ENCODE measurements at regions not wholly inside any gene's neighbourhood (a gene's known extent, or its start where the extent isn't known, plus 50 kb on each side); places are given as distances from the start of the nearest gene placed in this dataset.

- H3K36me3 ChIP-seq: no peaks in the 10 kb centered on the region
- H3K4me3 ChIP-seq: no peak overlapping the region
- TF ChIP-seq, protein P1, sequence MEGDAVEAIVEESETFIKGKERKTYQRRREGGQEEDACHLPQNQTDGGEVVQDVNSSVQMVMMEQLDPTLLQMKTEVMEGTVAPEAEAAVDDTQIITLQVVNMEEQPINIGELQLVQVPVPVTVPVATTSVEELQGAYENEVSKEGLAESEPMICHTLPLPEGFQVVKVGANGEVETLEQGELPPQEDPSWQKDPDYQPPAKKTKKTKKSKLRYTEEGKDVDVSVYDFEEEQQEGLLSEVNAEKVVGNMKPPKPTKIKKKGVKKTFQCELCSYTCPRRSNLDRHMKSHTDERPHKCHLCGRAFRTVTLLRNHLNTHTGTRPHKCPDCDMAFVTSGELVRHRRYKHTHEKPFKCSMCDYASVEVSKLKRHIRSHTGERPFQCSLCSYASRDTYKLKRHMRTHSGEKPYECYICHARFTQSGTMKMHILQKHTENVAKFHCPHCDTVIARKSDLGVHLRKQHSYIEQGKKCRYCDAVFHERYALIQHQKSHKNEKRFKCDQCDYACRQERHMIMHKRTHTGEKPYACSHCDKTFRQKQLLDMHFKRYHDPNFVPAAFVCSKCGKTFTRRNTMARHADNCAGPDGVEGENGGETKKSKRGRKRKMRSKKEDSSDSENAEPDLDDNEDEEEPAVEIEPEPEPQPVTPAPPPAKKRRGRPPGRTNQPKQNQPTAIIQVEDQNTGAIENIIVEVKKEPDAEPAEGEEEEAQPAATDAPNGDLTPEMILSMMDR (IDR thresholded peaks at IDR 0.05): no peak
- no peak overlapping the region for H3K27ac ChIP-seq
- ATAC-seq (ENCODE audit: insufficient number of reproducible peaks, low FRiP score, low read depth): no peak
- no peaks in the 10 kb centered on the region for H3K9me3 ChIP-seq
- no peaks in the 10 kb centered on the region for H3K4me1 ChIP-seq (ENCODE audit: control insufficient read depth in 1 of 2, low read depth in 2 of 2)
- H3K27me3 ChIP-seq (replicated peaks; ENCODE audit: insufficient read depth): no peaks in the 10 kb centered on the region
- DNase-seq (ENCODE audit: low spot score): no peak
Observed at GRCh38 chr7:50923476-50923875, 140.8 kb upstream of the GRB10 start.

GRCh38 chr7:50921114-50921813 is 138.6 kb upstream of the GRB10 start:
- Histone ChIP-seq H3K4me1 (ENCODE audit: control insufficient read depth in 1 of 2, low read depth in 2 of 2) (no peaks in the 10 kb centered on the region), H3K27me3 (replicated peaks; ENCODE audit: insufficient read depth) (no peaks in the 10 kb centered on the region), H3K9me3 (no peaks in the 10 kb centered on the region), H3K36me3 (no peaks in the 10 kb centered on the region), H3K27ac (no peak overlapping the region), H3K4me3 (no peak overlapping the region)
- TF ChIP-seq, protein P1 (IDR thresholded peaks at IDR 0.05): no peak
- ATAC-seq (ENCODE audit: insufficient number of reproducible peaks, low FRiP score, low read depth): no peak
- no peak for DNase-seq (ENCODE audit: low spot score)

DNA sequence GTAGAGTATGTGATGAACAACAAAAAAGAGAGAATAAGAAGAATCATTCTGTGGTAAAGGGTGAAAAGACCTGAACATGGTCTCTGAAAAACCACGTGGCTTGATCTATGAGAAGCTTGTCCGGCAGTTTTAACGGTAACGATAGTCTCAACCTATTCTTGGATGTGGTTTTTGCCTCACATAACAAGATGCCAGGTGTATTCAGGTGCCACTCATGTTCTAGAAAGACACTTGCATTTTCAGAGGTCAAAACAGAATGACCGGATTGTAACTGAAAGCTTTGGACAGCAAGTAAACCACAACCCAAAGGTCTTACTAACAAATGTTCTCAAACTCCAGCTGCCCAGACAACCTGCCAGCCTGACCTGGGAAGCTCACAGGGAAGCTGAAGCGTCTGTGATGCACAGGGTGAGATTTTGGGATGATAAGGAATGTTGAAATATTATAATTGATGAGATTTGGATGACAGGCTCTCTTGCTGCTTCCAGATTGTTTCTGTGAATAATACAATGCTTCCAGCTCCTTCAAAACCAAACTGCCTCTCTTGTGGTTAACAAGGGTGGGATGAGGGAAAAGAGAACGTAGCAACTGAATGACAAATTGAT is 137.4 kb upstream of the GRB10 start:
- no peaks in the 10 kb centered on the region for H3K36me3 ChIP-seq
- ATAC-seq (ENCODE audit: insufficient number of reproducible peaks, low FRiP score, low read depth): no peak
- no peak for DNase-seq (ENCODE audit: low spot score)
- H3K9me3 ChIP-seq: no peaks in the 10 kb centered on the region
- TF ChIP-seq, protein P1 (IDR thresholded peaks at IDR 0.05): no peak
- no peak overlapping the region for H3K27ac ChIP-seq
- H3K4me3 ChIP-seq: no peak overlapping the region
- H3K4me1 ChIP-seq (ENCODE audit: control insufficient read depth in 1 of 2, low read depth in 2 of 2): no peaks in the 10 kb centered on the region
- no peaks in the 10 kb centered on the region for H3K27me3 ChIP-seq (replicated peaks; ENCODE audit: insufficient read depth)

GRCh38 chr7:50915621-50916020 is 132.9 kb upstream of the GRB10 start:
- DNase-seq (ENCODE audit: low spot score) (no peak), ATAC-seq (ENCODE audit: insufficient number of reproducible peaks, low FRiP score, low read depth) (no peak)
- Histone ChIP-seq H3K27ac (no peak overlapping the region), H3K27me3 (replicated peaks; ENCODE audit: insufficient read depth) (no peaks in the 10 kb centered on the region), H3K4me3 (no peak overlapping the region), H3K4me1 (ENCODE audit: control insufficient read depth in 1 of 2, low read depth in 2 of 2) (no peaks in the 10 kb centered on the region), H3K9me3 (no peaks in the 10 kb centered on the region), H3K36me3 (no peaks in the 10 kb centered on the region)
- TF ChIP-seq, protein P1 (IDR thresholded peaks at IDR 0.05): no peak

- no peaks in the 10 kb centered on the region for H3K36me3 ChIP-seq
- ATAC-seq (ENCODE audit: insufficient number of reproducible peaks, low FRiP score, low read depth): no peak
- no peaks in the 10 kb centered on the region for H3K4me1 ChIP-seq (ENCODE audit: control insufficient read depth in 1 of 2, low read depth in 2 of 2)
- DNase-seq (ENCODE audit: low spot score): no peak
- no peaks in the 10 kb centered on the region for H3K27me3 ChIP-seq (replicated peaks; ENCODE audit: insufficient read depth)
- TF ChIP-seq, protein P1 (IDR thresholded peaks at IDR 0.05): no peak
- no peak overlapping the region for H3K27ac ChIP-seq
- no peaks in the 10 kb centered on the region for H3K9me3 ChIP-seq
- no peak overlapping the region for H3K4me3 ChIP-seq
Observed at GRCh38 chr7:50914460-50914859, 131.8 kb upstream of the GRB10 start.

Data from thoracic aorta (tissue), 2 donors.